Activated CD8-positive, alpha-beta T cell treated with anti-CD3 and anti-CD28 coated beads for 36 hours (primary cell): ENCODE measurements at regions not wholly inside any gene's neighbourhood (a gene's known extent, or its start where the extent isn't known, plus 50 kb on each side); places are given as distances from the start of the nearest gene placed in this dataset.

Experiments
- ATAC-seq: fragments of 200-7000 bp; cut with Tn5 transposase; one replicate; pipeline ENCODE4 v1.10.0; 2021; ENCODE audit warnings: mild to moderate bottlenecking, moderate library complexity
- CTCF ChIA-PET: fragments of 350-600 bp; sonication (Branson Sonifier 250); formaldehyde crosslinking; loops from one replicate; lab custom pipeline; 2021; ENCODE audit warnings: antibody characterized with exemption; lab: Charles Lee
- POLR2A ChIA-PET: fragments of 350-600 bp; sonication (Branson Sonifier 250); formaldehyde crosslinking; loops from one replicate; lab custom pipeline; 2021; ENCODE audit warnings: antibody characterized with exemption; lab: Charles Lee
- DNase-seq: peaks from one replicate; pipeline ENCODE4 v3.0.0-alpha.2; 2020
- H3K27ac Mint-ChIP-seq: one replicate; pipeline ENCODE4 v1.8.0; 2021; ENCODE audit warnings: mild to moderate bottlenecking, mixed read lengths
- H3K27me3 Mint-ChIP-seq: one replicate; pipeline ENCODE4 v1.8.0; 2021; ENCODE audit warnings: mixed read lengths
- H3K36me3 Mint-ChIP-seq: one replicate; pipeline ENCODE4 v1.8.0; 2021; ENCODE audit warnings: low read depth, mixed read lengths
- H3K4me1 Mint-ChIP-seq: one replicate; pipeline ENCODE4 v1.8.0; 2021; ENCODE audit warnings: low read depth, mixed read lengths
- H3K4me3 Mint-ChIP-seq: one replicate; pipeline ENCODE4 v1.8.0; 2021; ENCODE audit warnings: mild to moderate bottlenecking, moderate library complexity, mixed read lengths
- H3K9me3 Mint-ChIP-seq: one replicate; pipeline ENCODE4 v1.8.0; 2021; ENCODE audit warnings: mixed read lengths
- intact Hi-C: fragments of 100-400 bp; cut with micrococcal nuclease; formaldehyde crosslinking; loops from one replicate; pipeline ENCODE4 v1.10.0; 2022
- TF ChIP-seq, protein P1 (sequence below): fragments of 200-600 bp; IDR thresholded peaks from one replicate; pipeline ENCODE4 v1.8.0; 2022; ENCODE audit warnings: antibody characterized with exemption, mild to moderate bottlenecking

- ATAC-seq = no peak
- CTCF ChIA-PET = no interaction called here
- H3K4me3 Mint-ChIP-seq = no peak overlapping the region
- TF ChIP-seq, protein P1, sequence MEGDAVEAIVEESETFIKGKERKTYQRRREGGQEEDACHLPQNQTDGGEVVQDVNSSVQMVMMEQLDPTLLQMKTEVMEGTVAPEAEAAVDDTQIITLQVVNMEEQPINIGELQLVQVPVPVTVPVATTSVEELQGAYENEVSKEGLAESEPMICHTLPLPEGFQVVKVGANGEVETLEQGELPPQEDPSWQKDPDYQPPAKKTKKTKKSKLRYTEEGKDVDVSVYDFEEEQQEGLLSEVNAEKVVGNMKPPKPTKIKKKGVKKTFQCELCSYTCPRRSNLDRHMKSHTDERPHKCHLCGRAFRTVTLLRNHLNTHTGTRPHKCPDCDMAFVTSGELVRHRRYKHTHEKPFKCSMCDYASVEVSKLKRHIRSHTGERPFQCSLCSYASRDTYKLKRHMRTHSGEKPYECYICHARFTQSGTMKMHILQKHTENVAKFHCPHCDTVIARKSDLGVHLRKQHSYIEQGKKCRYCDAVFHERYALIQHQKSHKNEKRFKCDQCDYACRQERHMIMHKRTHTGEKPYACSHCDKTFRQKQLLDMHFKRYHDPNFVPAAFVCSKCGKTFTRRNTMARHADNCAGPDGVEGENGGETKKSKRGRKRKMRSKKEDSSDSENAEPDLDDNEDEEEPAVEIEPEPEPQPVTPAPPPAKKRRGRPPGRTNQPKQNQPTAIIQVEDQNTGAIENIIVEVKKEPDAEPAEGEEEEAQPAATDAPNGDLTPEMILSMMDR = no peak
- intact Hi-C loops = no loop called here
- no peaks in the 10 kb centered on the region for H3K27me3 Mint-ChIP-seq
- DNase-seq = no peak
- H3K27ac Mint-ChIP-seq = no peak overlapping the region
- POLR2A ChIA-PET = no interaction called here
- peaks cover 1% of the 10 kb centered on the region for H3K9me3 Mint-ChIP-seq
- H3K36me3 Mint-ChIP-seq = no peaks in the 10 kb centered on the region
- no peaks in the 10 kb centered on the region for H3K4me1 Mint-ChIP-seq
Observed at GRCh38 chr11:26187639-26188038, 144.3 kb upstream of the ANO3 start.

- ATAC-seq = no peak
Observed at GRCh38 chr11:26188554-26188953, 143.4 kb upstream of the ANO3 start.

GRCh38 chr11:26191193-26191592 is 140.7 kb upstream of the ANO3 start:
- H3K9me3 Mint-ChIP-seq = peaks cover 1% of the 10 kb centered on the region
- DNase-seq = no peak
- ATAC-seq = no peak
- TF ChIP-seq, protein P1 = no peak
- CTCF ChIA-PET = no interaction called here
- POLR2A ChIA-PET = no interaction called here
- H3K4me3 Mint-ChIP-seq = no peak overlapping the region
- no peaks in the 10 kb centered on the region for H3K27me3 Mint-ChIP-seq
- H3K27ac Mint-ChIP-seq = no peak overlapping the region
- no peaks in the 10 kb centered on the region for H3K36me3 Mint-ChIP-seq
- H3K4me1 Mint-ChIP-seq = no peaks in the 10 kb centered on the region
- intact Hi-C loops = no loop called here

More at GRCh38 chr11:26188554-26188953, 143.4 kb upstream of the ANO3 start:
- Mint-ChIP-seq H3K4me1 (no peaks in the 10 kb centered on the region), H3K9me3 (peaks cover 1% of the 10 kb centered on the region), H3K27me3 (no peaks in the 10 kb centered on the region), H3K4me3 (no peak overlapping the region), H3K27ac (no peak overlapping the region), H3K36me3 (no peaks in the 10 kb centered on the region)
- POLR2A ChIA-PET = no interaction called here
- TF ChIP-seq, protein P1 = no peak
- CTCF ChIA-PET = no interaction called here
- intact Hi-C loops = no loop called here
- no peak for DNase-seq

- CTCF ChIA-PET = no interaction called here
Observed at GRCh38 chr11:26193694-26194365, 138.1 kb upstream of the ANO3 start.

DNA sequence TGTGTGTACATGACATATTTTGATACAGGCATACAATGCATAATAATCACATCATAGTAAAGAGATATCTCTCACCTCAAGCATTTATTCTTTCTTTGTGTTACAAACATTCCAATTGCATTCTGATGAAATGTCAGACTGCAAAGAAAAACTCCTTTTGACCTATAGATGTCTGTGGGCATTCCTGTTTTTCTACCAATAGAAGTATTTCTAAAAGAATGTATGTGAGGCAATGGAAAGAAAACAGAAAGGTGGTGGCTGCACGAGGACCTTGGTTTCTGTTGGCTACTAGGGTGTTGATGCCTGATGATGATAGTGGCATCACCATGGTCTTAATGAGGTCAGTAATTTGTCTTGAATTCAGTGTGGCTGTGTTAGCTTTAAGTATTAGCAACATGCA is 137.0 kb upstream of the ANO3 start:
- DNase-seq (no peak), ATAC-seq (no peak)
- H3K4me3 Mint-ChIP-seq = no peak overlapping the region
- ChIA-PET POLR2A (no interaction called here), CTCF (no interaction called here)
- H3K27me3 Mint-ChIP-seq = no peaks in the 10 kb centered on the region
- no peaks in the 10 kb centered on the region for H3K4me1 Mint-ChIP-seq
- H3K9me3 Mint-ChIP-seq = peaks cover 5% of the 10 kb centered on the region
- TF ChIP-seq, protein P1 = no peak
- intact Hi-C loops = no loop called here
- no peaks in the 10 kb centered on the region for H3K36me3 Mint-ChIP-seq
- no peak overlapping the region for H3K27ac Mint-ChIP-seq

More at GRCh38 chr11:26193694-26194365, 138.1 kb upstream of the ANO3 start:
- Mint-ChIP-seq H3K36me3 (no peaks in the 10 kb centered on the region), H3K27me3 (no peaks in the 10 kb centered on the region), H3K9me3 (peaks cover 5% of the 10 kb centered on the region), H3K4me1 (no peaks in the 10 kb centered on the region), H3K27ac (no peak overlapping the region), H3K4me3 (no peak overlapping the region)
- TF ChIP-seq, protein P1 = no peak
- POLR2A ChIA-PET = no interaction called here
- no peak for DNase-seq
- intact Hi-C loops = no loop called here
- ATAC-seq = no peak
